ENCODE measurements at regions not wholly inside any gene's neighbourhood (a gene's known extent, or its start where the extent isn't known, plus 50 kb on each side); places are given as distances from the start of the nearest gene placed in this dataset.

DNA sequence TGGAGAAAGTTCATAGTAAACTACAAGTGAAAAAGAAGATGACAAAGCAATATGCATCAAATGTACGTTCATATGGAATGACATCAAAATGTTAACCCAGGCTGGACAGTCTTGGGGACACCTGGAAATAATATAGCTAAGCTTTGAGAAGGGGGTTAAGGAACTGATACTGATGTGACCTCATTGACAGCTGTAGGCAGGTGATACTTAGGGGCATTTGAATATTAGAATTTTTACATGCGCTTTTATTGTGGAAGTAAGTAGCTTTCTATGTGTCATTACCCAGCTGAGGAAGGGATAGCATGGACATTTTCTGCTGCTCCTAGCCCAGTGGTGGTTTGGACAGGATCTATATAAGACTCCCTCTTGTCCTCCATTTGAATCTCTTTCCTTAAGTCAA lies 299.7 kb downstream of the CWC27 start:
- no peak for DNase-seq

DNA sequence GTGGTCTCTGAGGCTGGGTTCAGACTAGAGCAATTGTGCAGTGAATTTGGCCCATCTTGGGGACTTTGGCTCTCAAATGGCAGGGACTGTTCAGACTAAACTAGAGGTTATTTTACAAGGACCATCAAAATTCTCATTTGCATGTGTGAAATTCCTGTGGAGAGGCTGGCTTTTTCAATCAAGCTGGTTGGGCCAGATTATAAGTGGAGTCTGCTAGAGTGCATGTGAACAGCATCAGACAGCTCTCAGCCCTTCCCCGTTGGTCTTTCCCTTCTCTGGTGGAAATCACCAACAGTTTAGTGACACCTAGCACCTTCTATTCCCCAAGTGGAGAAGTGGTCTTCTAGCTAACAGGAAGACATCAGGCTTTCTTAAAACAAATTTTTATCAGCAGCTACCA lies 301.3 kb downstream of the CWC27 start:
- no peak for DNase-seq

DNA sequence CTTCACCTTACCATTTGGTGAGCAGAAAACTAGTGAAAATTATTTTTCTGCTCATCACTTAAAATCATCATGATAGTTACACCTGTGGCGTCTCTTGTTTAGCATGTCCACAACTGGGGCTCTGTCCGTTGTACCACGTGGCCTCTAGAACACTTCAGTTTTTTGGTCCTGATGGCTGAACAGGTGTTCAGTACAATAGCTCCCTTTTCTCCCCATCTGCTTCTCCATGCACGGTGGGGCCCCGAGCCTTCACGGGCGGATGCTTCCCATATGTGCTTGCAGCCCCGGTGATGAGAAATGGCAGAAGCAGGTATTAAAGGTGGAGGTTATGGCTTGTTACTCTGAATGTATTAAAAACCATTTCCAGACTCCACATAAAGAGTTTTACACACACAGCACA lies 304.1 kb downstream of the CWC27 start:
- no peak for DNase-seq

DNA sequence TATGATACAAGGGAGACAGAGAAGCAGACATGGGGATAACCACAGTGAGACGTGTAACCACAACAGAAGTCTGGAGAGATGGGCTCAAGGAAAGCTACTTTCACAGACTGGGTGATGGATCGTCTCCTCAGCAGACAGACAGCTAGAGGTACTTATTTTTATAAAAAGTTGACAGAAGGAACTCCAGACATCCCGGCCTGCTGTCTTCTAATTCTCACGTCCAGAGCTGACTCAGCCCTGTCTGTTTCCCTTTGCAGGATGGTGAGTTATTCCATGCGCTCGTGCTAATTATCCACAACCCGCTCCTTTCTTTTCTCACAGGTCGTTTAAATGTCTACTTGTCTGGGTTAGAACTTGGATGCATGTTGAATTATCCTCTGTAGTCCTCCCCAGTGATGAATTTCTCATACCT lies 304.5 kb downstream of the CWC27 start:
- no peak for DNase-seq

DNA sequence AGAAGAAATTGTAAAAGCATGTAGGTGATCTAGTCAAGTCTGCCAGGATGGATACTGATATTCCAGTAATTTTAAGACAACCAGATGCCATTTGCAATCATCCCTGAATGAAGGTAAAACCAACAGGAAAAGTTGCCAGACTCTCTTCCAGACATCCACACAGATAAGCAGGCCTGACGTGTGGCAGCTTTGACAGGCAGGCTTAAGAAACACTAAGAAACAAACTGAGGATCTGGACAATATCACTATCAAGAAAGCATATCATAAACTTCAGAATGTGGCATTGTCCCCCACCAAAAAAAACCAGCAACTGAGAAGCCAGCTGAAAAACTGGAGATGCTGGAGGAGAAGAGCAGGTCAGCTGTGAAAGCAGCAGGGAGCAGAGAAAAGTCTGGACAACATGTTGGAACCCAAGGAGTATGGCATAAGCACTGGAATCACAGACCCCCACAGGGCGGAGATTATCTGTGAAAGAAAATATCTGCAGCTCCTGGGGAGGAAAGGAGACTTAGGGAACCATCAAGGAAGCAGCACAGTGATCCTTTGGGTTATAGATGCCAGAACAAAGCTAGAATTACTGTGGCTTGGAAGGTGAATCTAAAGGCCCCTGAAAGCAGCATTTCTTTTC lies 307.0 kb downstream of the CWC27 start:
- DNase-seq: no peak

DNA sequence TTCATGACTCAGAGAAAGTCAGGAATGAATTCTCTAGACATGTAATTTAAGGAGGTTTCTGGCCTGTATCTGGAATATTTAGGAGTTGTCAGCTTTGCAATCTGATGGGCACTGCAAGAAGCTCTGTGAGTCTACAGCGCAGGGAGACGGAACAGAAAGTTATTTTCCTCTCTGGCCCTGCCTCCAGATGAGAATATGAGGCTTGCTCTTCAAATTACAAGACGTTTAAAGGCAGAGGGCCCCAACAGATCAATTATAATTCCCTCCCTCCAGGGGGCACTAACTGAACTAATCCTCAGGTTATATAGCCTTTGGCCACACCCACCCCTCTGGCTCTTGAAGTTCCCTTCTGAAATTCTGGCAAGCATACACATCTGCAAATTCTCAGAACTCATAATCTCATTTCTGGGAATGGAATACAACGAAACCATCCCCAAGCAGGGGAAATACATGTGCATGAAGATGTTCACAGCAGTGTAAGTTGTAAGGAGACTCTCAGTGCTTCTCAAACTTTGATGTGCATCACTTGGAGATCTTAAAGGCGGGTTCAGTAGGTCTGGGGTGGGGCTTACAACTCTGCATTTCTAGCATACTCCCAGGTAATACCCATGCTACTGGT lies 307.6 kb downstream of the CWC27 start:
- DNase-seq: peak; percentile 99

DNA sequence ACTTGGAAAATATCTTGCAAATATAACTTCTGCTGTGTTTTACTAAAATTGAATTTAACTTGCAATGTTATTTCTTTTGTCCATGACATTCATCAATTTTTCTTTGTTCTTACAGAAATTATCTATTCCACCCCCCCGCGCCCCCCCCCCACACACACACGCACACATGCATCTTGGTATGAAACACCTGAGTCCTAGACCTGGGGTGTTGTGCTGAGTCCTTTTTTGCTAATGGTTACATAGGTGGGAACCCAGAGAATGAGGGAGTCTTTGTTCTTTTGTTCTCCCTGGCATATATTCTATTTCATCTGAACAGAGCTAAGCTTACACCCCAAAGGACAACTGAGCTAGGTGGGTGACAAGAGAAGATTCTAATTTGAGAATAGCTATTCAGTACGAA lies 308.9 kb downstream of the CWC27 start:
- DNase-seq: peak; percentile 41

DNA sequence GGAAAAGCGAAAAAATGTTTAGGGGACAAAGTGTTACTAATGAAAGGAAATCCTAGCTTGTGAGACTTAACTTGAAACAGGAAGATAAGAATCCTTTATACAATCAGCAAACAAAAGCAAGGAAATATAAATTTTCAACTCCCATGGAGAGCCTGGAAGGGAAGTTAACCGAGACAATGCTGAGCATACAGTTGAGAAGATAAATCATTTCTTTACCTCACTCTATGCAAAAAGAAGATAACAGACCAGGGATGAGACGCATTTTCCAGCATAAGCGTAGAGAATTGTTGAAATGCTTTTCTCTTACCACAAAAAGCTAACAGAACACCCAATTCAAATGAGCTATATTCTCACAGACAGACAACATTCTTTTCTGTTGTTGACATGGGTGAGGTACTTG lies 309.6 kb downstream of the CWC27 start:
- DNase-seq: peak; percentile 72

DNA sequence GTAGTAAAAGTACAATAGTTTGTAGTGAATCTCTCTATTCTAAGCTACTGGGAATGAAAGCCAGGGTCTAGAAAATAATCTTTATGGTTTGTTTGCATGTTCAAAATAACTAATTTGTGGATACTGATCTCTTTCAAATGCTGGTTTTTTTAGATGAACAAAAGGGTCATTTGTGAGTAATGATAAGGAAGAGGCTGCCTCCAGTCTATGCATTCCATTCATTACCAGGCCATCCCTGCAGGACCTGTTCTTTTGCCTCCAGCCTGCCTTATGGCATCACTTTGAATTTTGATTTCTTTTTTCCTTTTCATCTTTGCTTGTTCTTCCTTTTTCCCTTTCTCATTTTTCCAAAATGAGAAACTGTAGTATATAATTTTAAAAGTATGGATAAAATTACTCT lies 312.3 kb downstream of the CWC27 start:
- no peak for DNase-seq

DNA sequence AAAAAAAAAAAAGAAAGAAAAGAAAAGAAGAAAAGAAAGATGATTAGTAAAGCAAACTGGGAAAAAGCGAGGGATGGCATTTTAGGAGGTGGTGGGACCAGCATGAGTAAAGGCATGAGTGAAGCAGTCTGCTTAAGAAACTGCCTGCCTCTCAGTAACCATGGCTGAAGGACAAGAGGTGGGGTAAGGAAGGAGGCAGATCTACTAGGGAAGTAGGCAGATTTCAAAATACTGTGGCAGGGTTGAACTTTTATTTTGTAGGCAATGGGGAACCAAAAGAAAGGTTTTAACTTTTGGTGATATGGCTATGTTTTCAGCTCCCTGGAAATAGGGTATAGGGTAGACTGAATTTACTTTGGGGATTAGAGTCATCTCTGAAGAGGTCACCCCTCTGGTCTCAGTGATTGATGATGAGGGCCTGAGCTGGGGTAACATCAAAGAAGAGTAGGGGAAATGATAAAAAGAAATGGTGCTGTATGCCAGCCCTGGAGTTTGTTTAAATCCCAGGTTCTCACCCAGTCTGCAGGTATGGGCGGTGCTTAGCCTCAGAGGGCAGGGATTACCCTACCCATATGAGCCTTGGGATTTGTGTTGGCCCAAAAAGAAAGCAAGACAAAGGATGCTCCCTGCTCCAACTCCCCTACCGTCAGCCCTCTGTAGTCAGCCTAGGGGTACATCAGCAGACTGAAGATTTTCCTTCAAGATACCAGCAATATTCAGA lies 316.2 kb downstream of the CWC27 start:
- no peak for DNase-seq

DNA sequence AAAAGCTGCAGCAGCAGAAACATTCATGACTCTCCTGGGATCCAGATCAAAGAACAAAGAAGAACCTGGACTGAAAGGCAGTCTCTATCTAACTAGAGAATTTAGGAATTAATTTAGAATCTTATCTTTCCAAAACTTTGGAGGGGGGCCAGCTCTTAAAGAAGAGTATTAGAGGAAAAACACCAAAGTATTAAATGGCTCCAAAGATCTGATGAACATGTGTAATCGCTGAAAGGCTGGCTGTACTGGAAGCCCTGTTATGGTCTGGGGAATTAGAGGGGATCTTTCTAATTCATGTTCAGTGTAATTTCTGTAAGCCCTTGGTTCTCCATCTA lies 316.8 kb downstream of the CWC27 start:
- DNase-seq: no peak

DNA sequence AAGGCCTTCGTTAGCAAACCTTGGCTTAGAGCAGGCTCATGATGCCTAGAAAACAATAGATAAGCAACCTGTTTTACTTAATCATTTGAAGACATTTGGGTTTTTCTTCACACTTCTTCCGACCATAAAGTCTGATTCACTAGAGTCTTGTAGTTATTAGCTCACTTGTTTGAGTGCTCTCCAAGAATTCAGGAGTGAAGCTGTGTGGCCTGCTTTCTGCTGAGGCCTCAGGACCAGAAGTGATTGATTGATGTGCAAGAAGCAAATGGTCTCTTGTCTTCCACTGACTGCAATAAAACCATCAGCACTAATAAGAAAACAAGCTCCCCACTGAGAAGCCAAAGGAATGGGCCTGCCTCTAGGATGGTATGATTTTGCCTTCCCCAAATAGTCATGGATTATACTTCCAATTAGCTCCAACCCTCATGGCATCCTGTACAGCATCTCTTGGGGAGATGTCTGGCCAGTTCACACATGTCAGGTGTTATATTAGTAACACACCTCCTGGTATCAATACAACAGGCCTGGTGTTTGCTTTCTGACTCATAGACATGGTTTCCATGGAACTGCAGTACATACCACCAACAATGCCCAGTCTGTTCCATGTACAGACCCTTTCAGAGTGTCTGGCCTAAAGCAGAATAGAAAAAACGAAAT lies 317.6 kb downstream of the CWC27 start:
- DNase-seq: no peak

DNA sequence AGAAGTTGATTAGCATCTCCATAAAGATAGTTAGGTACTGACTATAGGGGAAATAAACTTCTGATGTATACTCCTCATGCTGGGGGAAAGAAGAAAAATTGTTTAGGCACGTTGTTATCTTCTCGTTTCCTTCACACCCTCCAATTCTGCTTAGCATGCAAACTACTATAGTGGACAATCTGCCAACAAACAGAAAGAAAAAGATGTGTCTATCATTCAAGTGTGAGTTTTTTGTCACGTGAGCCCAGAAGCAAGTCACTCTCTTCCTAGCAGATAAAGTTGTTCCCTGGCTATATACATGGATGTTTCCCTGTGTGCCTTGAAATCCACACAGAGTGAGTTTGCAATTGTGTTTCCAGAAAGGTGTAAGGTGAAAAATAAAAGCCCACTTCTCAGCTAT lies 318.4 kb downstream of the CWC27 start:
- DNase-seq: no peak

DNA sequence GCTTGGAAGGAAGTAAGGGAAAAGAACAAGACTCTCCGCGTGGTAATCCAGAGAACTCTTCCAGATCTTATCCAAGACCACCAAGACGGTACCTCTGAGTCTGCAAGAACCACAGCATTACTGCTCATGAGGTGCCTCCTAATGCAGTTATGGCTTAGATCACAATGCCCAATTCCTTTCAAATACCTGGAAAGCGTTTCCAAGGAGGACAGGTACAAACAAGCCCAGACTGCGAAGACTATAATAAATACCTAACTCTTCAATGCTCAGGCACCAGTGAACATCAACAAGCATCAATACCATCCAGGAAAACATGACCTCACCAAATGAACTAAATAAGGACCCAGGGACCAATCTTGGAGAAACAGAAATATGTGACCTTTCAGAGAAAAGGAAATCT lies 325.5 kb downstream of the CWC27 start:
- DNase-seq: no peak

DNA sequence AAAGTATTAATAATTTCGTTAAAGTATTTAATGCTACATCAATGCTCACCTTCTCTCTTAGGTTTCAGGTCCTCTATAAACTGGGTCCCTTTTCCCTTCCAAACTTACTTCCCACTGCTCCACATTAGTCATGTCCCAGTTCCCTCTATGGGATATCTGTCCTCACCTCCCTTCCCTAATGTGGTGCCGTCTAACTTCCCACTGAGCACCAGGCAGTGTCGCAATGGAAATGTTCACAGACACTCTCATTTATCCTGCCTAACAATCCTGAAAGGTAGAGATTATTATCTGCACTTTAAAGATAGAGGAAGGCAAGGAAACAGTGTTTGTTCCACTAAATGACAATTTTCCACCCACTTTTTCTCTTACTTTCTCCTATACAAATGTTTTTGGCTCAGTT lies 329.7 kb downstream of the CWC27 start:
- no peak for DNase-seq
